ENCODE measurements at regions not wholly inside any gene's neighbourhood (a gene's known extent, or its start where the extent isn't known, plus 50 kb on each side); places are given as distances from the start of the nearest gene placed in this dataset.

DNA sequence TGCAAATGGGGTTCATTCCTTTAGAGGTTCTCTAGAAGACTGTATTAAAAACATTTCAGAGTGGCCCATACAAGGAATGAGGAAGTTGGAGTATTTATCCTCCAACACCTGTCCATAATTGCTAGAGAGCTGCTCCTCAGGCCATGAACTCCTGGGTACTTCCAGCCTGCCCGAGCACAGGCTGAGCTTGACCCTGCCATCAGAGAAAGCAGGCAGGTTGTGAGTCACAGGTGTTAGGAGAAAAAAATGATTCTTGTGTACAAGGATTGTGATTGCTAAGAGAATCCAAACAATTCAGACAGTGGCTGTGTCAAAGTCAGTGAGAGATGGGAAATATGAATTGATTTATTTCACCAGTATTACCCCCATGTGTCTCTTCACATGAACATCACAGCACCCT lies 156.8 kb upstream of the GADL1 start:
- Mint-ChIP-seq H3K27me3 (ENCODE audit: low read depth, unreplicated experiment) (peaks cover 4% of the 10 kb centered on the region), H3K9me3 (ENCODE audit: unreplicated experiment) (peaks cover 3% of the 10 kb centered on the region), H3K27ac (ENCODE audit: unreplicated experiment) (no peak overlapping the region), H3K4me1 (ENCODE audit: low read depth, unreplicated experiment) (peaks cover 3% of the 10 kb centered on the region), H3K4me3 (ENCODE audit: unreplicated experiment) (no peak overlapping the region), H3K36me3 (ENCODE audit: low read depth, unreplicated experiment) (no peaks in the 10 kb centered on the region)
- Histone ChIP-seq H3K79me2 (ENCODE audit: insufficient read depth, low read length) (no peaks in the 10 kb centered on the region), H3K9me3 (ENCODE audit: insufficient read depth, low read depth, low read length) (no peaks in the 10 kb centered on the region), H3K4me2 (ENCODE audit: low read length) (no peak overlapping the region), H3K9ac (ENCODE audit: low read length) (no peak overlapping the region), H4K20me1 (ENCODE audit: insufficient read depth, low read length) (no peaks in the 10 kb centered on the region), H3K27ac (ENCODE audit: low read depth, low read length) (no peak overlapping the region), H3K4me3 (ENCODE audit: insufficient read depth, low read depth, low read length) (no peak overlapping the region), H3K36me3 (ENCODE audit: insufficient read depth, low read length) (no peaks in the 10 kb centered on the region), H3K4me1 (ENCODE audit: insufficient read depth, low read length) (no peaks in the 10 kb centered on the region), H2AFZ (ENCODE audit: low read depth, low read length) (no peak overlapping the region), H3K27me3 (ENCODE audit: insufficient read depth, low read length) (no peaks in the 10 kb centered on the region)
- TF ChIP-seq, protein P1, sequence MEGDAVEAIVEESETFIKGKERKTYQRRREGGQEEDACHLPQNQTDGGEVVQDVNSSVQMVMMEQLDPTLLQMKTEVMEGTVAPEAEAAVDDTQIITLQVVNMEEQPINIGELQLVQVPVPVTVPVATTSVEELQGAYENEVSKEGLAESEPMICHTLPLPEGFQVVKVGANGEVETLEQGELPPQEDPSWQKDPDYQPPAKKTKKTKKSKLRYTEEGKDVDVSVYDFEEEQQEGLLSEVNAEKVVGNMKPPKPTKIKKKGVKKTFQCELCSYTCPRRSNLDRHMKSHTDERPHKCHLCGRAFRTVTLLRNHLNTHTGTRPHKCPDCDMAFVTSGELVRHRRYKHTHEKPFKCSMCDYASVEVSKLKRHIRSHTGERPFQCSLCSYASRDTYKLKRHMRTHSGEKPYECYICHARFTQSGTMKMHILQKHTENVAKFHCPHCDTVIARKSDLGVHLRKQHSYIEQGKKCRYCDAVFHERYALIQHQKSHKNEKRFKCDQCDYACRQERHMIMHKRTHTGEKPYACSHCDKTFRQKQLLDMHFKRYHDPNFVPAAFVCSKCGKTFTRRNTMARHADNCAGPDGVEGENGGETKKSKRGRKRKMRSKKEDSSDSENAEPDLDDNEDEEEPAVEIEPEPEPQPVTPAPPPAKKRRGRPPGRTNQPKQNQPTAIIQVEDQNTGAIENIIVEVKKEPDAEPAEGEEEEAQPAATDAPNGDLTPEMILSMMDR (IDR thresholded peaks at IDR 0.05; ENCODE audit: insufficient read depth, low read depth, low read length): no peak
- TF ChIP-seq EZH2 (IDR thresholded peaks at IDR 0.05; ENCODE audit: insufficient read depth, low read length): no peak
- FAIRE-seq: no peak
- DNase-seq (ENCODE audit: low read depth): no peak

DNA sequence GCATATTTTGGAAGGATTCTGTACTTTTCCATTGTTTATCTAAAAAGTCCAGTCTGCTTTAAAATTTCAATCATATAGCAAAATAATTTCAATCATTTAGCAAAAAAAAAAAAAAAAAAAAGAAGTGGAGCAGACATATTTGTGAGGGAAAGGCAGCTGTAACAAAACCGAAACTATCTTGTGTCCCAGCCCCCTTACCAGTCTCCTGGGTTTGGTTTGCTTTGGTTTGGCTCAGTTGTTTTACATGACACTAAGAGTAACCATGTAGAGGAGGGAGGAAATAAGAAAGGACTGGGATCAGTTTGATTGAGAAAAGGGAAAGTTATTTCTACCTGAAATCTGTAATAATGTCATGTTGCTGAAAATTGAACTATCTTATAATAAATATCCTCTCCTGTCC lies 158.8 kb upstream of the GADL1 start:
- no peaks in the 10 kb centered on the region for H4K20me1 ChIP-seq (ENCODE audit: insufficient read depth, low read length)
- no peak overlapping the region for H2AFZ ChIP-seq (ENCODE audit: low read depth, low read length)
- H3K9me3 ChIP-seq (ENCODE audit: insufficient read depth, low read depth, low read length): no peaks in the 10 kb centered on the region
- H3K4me1 ChIP-seq (ENCODE audit: insufficient read depth, low read length): no peaks in the 10 kb centered on the region
- H3K27me3 ChIP-seq (ENCODE audit: insufficient read depth, low read length): no peaks in the 10 kb centered on the region
- H3K4me2 ChIP-seq (ENCODE audit: low read length): no peak overlapping the region
- H3K36me3 Mint-ChIP-seq (ENCODE audit: low read depth, unreplicated experiment): no peaks in the 10 kb centered on the region
- H3K27ac Mint-ChIP-seq (ENCODE audit: unreplicated experiment): no peak overlapping the region
- H3K79me2 ChIP-seq (ENCODE audit: insufficient read depth, low read length): no peaks in the 10 kb centered on the region
- H3K4me3 Mint-ChIP-seq (ENCODE audit: unreplicated experiment): no peak overlapping the region
- DNase-seq (ENCODE audit: low read depth) (no peak), FAIRE-seq (no peak)
- H3K9ac ChIP-seq (ENCODE audit: low read length): no peak overlapping the region
- no peak for TF ChIP-seq EZH2 (IDR thresholded peaks at IDR 0.05; ENCODE audit: insufficient read depth, low read length)
- TF ChIP-seq, protein P1 (IDR thresholded peaks at IDR 0.05; ENCODE audit: insufficient read depth, low read depth, low read length): no peak
- no peak overlapping the region for H3K27ac ChIP-seq (ENCODE audit: low read depth, low read length)
- H3K4me3 ChIP-seq (ENCODE audit: insufficient read depth, low read depth, low read length): no peak overlapping the region
- H3K36me3 ChIP-seq (ENCODE audit: insufficient read depth, low read length): no peaks in the 10 kb centered on the region
- no peaks in the 10 kb centered on the region for H3K9me3 Mint-ChIP-seq (ENCODE audit: unreplicated experiment)
- H3K27me3 Mint-ChIP-seq (ENCODE audit: low read depth, unreplicated experiment): peaks cover 4% of the 10 kb centered on the region
- H3K4me1 Mint-ChIP-seq (ENCODE audit: low read depth, unreplicated experiment): peaks cover 3% of the 10 kb centered on the region

GRCh38 chr3:31054032-31054431 lies 159.6 kb upstream of the GADL1 start:
- H3K27ac Mint-ChIP-seq (ENCODE audit: unreplicated experiment): no peak overlapping the region
- H3K27ac ChIP-seq (ENCODE audit: low read depth, low read length): no peak overlapping the region
- H3K9me3 ChIP-seq (ENCODE audit: insufficient read depth, low read depth, low read length): no peaks in the 10 kb centered on the region
- H3K9me3 Mint-ChIP-seq (ENCODE audit: unreplicated experiment): no peaks in the 10 kb centered on the region
- no peaks in the 10 kb centered on the region for H3K36me3 ChIP-seq (ENCODE audit: insufficient read depth, low read length)
- no peak overlapping the region for H2AFZ ChIP-seq (ENCODE audit: low read depth, low read length)
- no peak overlapping the region for H3K4me3 ChIP-seq (ENCODE audit: insufficient read depth, low read depth, low read length)
- H3K9ac ChIP-seq (ENCODE audit: low read length): no peak overlapping the region
- no peak for FAIRE-seq
- no peaks in the 10 kb centered on the region for H4K20me1 ChIP-seq (ENCODE audit: insufficient read depth, low read length)
- no peak overlapping the region for H3K4me3 Mint-ChIP-seq (ENCODE audit: unreplicated experiment)
- H3K4me1 Mint-ChIP-seq (ENCODE audit: low read depth, unreplicated experiment): peaks cover 3% of the 10 kb centered on the region
- H3K4me2 ChIP-seq (ENCODE audit: low read length): no peak overlapping the region
- TF ChIP-seq EZH2 (IDR thresholded peaks at IDR 0.05; ENCODE audit: insufficient read depth, low read length): no peak
- TF ChIP-seq, protein P1 (IDR thresholded peaks at IDR 0.05; ENCODE audit: insufficient read depth, low read depth, low read length): no peak
- H3K27me3 ChIP-seq (ENCODE audit: insufficient read depth, low read length): no peaks in the 10 kb centered on the region
- no peaks in the 10 kb centered on the region for H3K79me2 ChIP-seq (ENCODE audit: insufficient read depth, low read length)
- H3K27me3 Mint-ChIP-seq (ENCODE audit: low read depth, unreplicated experiment): peaks cover 2% of the 10 kb centered on the region
- H3K4me1 ChIP-seq (ENCODE audit: insufficient read depth, low read length): no peaks in the 10 kb centered on the region
- no peaks in the 10 kb centered on the region for H3K36me3 Mint-ChIP-seq (ENCODE audit: low read depth, unreplicated experiment)
- DNase-seq (ENCODE audit: low read depth): no peak
